ENCODE measurements at regions not wholly inside any gene's neighbourhood (a gene's known extent, or its start where the extent isn't known, plus 50 kb on each side); places are given as distances from the start of the nearest gene placed in this dataset.
A peak's percentile ranks its signal among the peaks of the same experiment; 100 is the strongest.
"Not testable (repeated sequence)": the region's sequence is repeated elsewhere in the genome, so short reads cannot be mapped to it uniquely, and the experiment has no call there.

- no peak for ATAC-seq (ENCODE audit: insufficient read depth, low FRiP score)
- H3K9ac ChIP-seq (ENCODE audit: insufficient read depth in 1 of 2, low read length in 2 of 2): no peak overlapping the region
- no peak overlapping the region for H3K27ac ChIP-seq (ENCODE audit: low read depth in 1 of 2, low read length in 1 of 2)
- no peaks in the 10 kb centered on the region for H3K9me3 ChIP-seq (ENCODE audit: control insufficient read depth in 4 of 4, insufficient read depth in 3 of 4, low read length in 3 of 4)
- H3K4me1 ChIP-seq (ENCODE audit: control insufficient read depth in 5 of 5, insufficient read depth in 5 of 5, low read length in 5 of 5): no peaks in the 10 kb centered on the region
- no peak for DNase-seq
- TF ChIP-seq, protein P1, sequence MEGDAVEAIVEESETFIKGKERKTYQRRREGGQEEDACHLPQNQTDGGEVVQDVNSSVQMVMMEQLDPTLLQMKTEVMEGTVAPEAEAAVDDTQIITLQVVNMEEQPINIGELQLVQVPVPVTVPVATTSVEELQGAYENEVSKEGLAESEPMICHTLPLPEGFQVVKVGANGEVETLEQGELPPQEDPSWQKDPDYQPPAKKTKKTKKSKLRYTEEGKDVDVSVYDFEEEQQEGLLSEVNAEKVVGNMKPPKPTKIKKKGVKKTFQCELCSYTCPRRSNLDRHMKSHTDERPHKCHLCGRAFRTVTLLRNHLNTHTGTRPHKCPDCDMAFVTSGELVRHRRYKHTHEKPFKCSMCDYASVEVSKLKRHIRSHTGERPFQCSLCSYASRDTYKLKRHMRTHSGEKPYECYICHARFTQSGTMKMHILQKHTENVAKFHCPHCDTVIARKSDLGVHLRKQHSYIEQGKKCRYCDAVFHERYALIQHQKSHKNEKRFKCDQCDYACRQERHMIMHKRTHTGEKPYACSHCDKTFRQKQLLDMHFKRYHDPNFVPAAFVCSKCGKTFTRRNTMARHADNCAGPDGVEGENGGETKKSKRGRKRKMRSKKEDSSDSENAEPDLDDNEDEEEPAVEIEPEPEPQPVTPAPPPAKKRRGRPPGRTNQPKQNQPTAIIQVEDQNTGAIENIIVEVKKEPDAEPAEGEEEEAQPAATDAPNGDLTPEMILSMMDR (IDR thresholded peaks at IDR 0.05; ENCODE audit: control extremely low read depth, extremely low read depth): no peak
- H3K27me3 ChIP-seq (ENCODE audit: control insufficient read depth in 3 of 3, insufficient read depth in 3 of 3, low read length in 2 of 3): no peaks in the 10 kb centered on the region
- H3K4me3 ChIP-seq: no peak overlapping the region
- H3K36me3 ChIP-seq (ENCODE audit: control insufficient read depth in 4 of 4, insufficient read depth in 4 of 4, low read length in 4 of 4): no peaks in the 10 kb centered on the region
Measured at GRCh38 chr4:104919406-104919805, 227.3 kb upstream of the TET2 start.

- H3K9ac ChIP-seq (ENCODE audit: insufficient read depth in 1 of 2, low read length in 2 of 2): no peak overlapping the region
- H3K27me3 ChIP-seq (ENCODE audit: control insufficient read depth in 3 of 3, insufficient read depth in 3 of 3, low read length in 2 of 3): no peaks in the 10 kb centered on the region
- H3K27ac ChIP-seq (ENCODE audit: low read depth in 1 of 2, low read length in 1 of 2): no peak overlapping the region
- no peak overlapping the region for H3K4me3 ChIP-seq
- no peak for DNase-seq
- H3K36me3 ChIP-seq (ENCODE audit: control insufficient read depth in 4 of 4, insufficient read depth in 4 of 4, low read length in 4 of 4): no peaks in the 10 kb centered on the region
- TF ChIP-seq, protein P1 (IDR thresholded peaks at IDR 0.05; ENCODE audit: control extremely low read depth, extremely low read depth): no peak
- no peak for ATAC-seq (ENCODE audit: insufficient read depth, low FRiP score)
- 95 to 96% methylated on average over 7 of the region's 7 CpGs for WGBS, 2 donors
- peaks cover 0 to 2% (median 0%) of the 10 kb centered on the region in 4 donors for H3K9me3 ChIP-seq (ENCODE audit: control insufficient read depth in 4 of 4, insufficient read depth in 3 of 4, low read length in 3 of 4)
- peaks cover 0 to 5% (median 0%) of the 10 kb centered on the region in 5 donors for H3K4me1 ChIP-seq (ENCODE audit: control insufficient read depth in 5 of 5, insufficient read depth in 5 of 5, low read length in 5 of 5)
Measured at GRCh38 chr4:104930298-104930697, 216.4 kb upstream of the TET2 start.

DNA sequence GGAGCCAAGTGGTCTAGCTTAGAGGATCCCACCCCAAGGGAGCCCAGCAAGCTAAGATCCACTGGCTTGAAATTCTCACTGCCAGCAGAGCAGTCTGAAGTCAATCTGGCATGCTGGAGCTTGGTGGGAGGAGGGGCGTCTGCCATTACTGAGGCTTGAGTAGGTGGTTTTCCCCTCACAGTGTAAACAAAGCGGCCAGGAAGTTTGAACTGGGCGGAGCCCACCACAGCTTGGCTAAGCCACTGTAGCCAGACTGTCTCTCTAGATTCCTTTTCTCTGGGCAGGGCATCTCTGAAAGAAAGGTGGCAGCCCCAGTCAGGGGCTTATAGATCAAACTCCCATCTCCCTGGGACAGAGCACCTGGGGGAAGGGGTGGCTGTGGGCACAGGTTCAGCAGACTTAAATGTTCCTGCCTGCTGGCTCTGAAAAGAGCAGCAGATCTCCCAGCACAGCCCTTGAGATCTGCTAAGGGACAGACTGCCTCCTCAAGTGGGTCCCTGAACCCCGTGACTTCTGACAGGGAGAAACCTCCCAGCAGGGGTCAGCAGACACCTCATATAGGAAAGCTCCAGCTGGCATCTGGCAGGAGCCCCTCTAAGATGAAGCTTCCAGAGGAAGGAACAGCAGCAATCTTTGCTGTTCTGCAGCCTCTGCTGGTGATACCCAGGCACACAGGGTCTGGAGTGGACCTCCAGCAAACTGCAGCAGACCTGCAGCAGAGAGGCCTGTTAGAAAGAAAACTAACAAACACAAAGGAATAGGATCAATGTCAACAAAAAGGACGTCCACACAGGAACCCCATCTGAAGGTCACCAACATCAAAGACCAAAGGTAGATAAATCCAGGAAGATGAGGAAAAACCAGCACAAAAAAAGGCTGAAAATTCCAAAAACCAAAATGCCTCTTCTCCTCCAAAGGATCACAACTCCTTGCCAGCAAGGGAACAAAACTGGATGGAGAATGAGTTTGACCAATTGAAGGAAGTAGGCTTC, 215.6 kb upstream of the TET2 start:
- not testable (repeated sequence) for H3K9ac ChIP-seq (ENCODE audit: insufficient read depth in 1 of 2, low read length in 2 of 2); H3K9me3 ChIP-seq (ENCODE audit: control insufficient read depth in 4 of 4, insufficient read depth in 3 of 4, low read length in 3 of 4); H3K36me3 ChIP-seq (ENCODE audit: control insufficient read depth in 4 of 4, insufficient read depth in 4 of 4, low read length in 4 of 4); H3K4me3 ChIP-seq; H3K27me3 ChIP-seq (ENCODE audit: control insufficient read depth in 3 of 3, insufficient read depth in 3 of 3, low read length in 2 of 3); ATAC-seq (ENCODE audit: insufficient read depth, low FRiP score); H3K4me1 ChIP-seq (ENCODE audit: control insufficient read depth in 5 of 5, insufficient read depth in 5 of 5, low read length in 5 of 5)
- WGBS, 2 donors: 26 to 46% methylated on average over 5 of the region's 5 CpGs
- DNase-seq: peak; percentile 47 to 55 (median 55)
- H3K27ac ChIP-seq (ENCODE audit: low read depth in 1 of 2, low read length in 1 of 2): peak overlapping the region in 1 of 2 donors; percentile 36

DNA sequence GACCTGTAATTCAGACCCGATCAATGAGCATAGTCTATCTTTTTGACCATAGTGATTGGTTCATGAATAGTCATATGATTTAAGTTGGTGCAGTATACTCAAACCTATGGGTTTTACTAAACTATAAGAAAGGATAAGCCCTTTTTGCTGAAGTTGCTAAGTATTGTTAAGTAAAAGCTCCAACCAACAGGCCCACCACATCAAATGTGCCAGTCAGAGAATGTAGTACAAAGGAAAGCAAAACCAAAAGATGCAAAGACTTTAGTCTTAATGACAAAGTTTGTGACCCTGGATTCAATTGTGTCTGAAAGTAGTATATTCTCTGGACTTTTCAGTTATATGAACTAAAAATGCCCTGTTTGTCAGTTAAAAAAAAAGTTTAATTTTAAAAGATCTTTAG, 208.1 kb upstream of the TET2 start:
- ATAC-seq (ENCODE audit: insufficient read depth, low FRiP score): no peak
- WGBS, 2 donors: 98 to 100% methylated on average over 1 of the region's 1 CpG

More for the DNA sequence above, 208.1 kb upstream of the TET2 start:
- TF ChIP-seq, protein P1 (IDR thresholded peaks at IDR 0.05; ENCODE audit: control extremely low read depth, extremely low read depth): no peak
- Histone ChIP-seq H3K36me3 (ENCODE audit: control insufficient read depth in 4 of 4, insufficient read depth in 4 of 4, low read length in 4 of 4) (no peaks in the 10 kb centered on the region), H3K9ac (ENCODE audit: insufficient read depth in 1 of 2, low read length in 2 of 2) (no peak overlapping the region), H3K4me1 (ENCODE audit: control insufficient read depth in 5 of 5, insufficient read depth in 5 of 5, low read length in 5 of 5) (peaks cover 0 to 3% (median 0%) of the 10 kb centered on the region in 5 donors), H3K9me3 (ENCODE audit: control insufficient read depth in 4 of 4, insufficient read depth in 3 of 4, low read length in 3 of 4) (peaks cover 0 to 2% (median 0%) of the 10 kb centered on the region in 4 donors), H3K27me3 (ENCODE audit: control insufficient read depth in 3 of 3, insufficient read depth in 3 of 3, low read length in 2 of 3) (no peaks in the 10 kb centered on the region), H3K27ac (ENCODE audit: low read depth in 1 of 2, low read length in 1 of 2) (no peak overlapping the region), H3K4me3 (no peak overlapping the region)
- DNase-seq: no peak

Measured in lung (tissue), 11 donors.